ENCODE measurements at regions not wholly inside any gene's neighbourhood (a gene's known extent, or its start where the extent isn't known, plus 50 kb on each side); places are given as distances from the start of the nearest gene placed in this dataset.

GRCh38 chr13:50267917-50268316, 252.7 kb downstream of the KCNRG start:
- H3K4me1 ChIP-seq (ENCODE audit: control insufficient read depth in 1 of 2, insufficient read depth in 1 of 2, low read depth in 1 of 2, low read length in 1 of 2), result no peaks in the 10 kb centered on the region
- H3K36me3 ChIP-seq, result no peaks in the 10 kb centered on the region
- H3K4me3 ChIP-seq (ENCODE audit: low read depth in 1 of 2, low read length in 1 of 2), result no peak overlapping the region
- H3K27ac ChIP-seq, result no peak overlapping the region
- no peaks in the 10 kb centered on the region for H3K9me3 ChIP-seq
- no peak for TF ChIP-seq CTCF (IDR thresholded peaks at IDR 0.05)
- H3K27me3 ChIP-seq, result no peaks in the 10 kb centered on the region

- no peak overlapping the region for H3K4me3 ChIP-seq (ENCODE audit: low read depth in 1 of 2, low read length in 1 of 2)
- TF ChIP-seq CTCF (IDR thresholded peaks at IDR 0.05), result no peak
- H3K4me1 ChIP-seq (ENCODE audit: control insufficient read depth in 1 of 2, insufficient read depth in 1 of 2, low read depth in 1 of 2, low read length in 1 of 2), result no peaks in the 10 kb centered on the region
- H3K27me3 ChIP-seq, result no peaks in the 10 kb centered on the region
- H3K36me3 ChIP-seq, result no peaks in the 10 kb centered on the region
- no peak overlapping the region for H3K27ac ChIP-seq
- H3K9me3 ChIP-seq, result no peaks in the 10 kb centered on the region
These were observed 253.3 kb downstream of the KCNRG start for GRCh38 chr13:50268500-50268899.

GRCh38 chr13:50274181-50274580, 258.9 kb downstream of the KCNRG start:
- H3K9me3 ChIP-seq, result no peaks in the 10 kb centered on the region
- no peak overlapping the region for H3K27ac ChIP-seq
- no peak overlapping the region for H3K4me3 ChIP-seq (ENCODE audit: low read depth in 1 of 2, low read length in 1 of 2)
- no peaks in the 10 kb centered on the region for H3K4me1 ChIP-seq (ENCODE audit: control insufficient read depth in 1 of 2, insufficient read depth in 1 of 2, low read depth in 1 of 2, low read length in 1 of 2)
- no peaks in the 10 kb centered on the region for H3K27me3 ChIP-seq
- no peaks in the 10 kb centered on the region for H3K36me3 ChIP-seq
- TF ChIP-seq CTCF (IDR thresholded peaks at IDR 0.05), result no peak

GRCh38 chr13:50275392-50276063, 260.3 kb downstream of the KCNRG start:
- H3K9me3 ChIP-seq, result no peaks in the 10 kb centered on the region
- no peaks in the 10 kb centered on the region for H3K27me3 ChIP-seq
- H3K4me1 ChIP-seq (ENCODE audit: control insufficient read depth in 1 of 2, insufficient read depth in 1 of 2, low read depth in 1 of 2, low read length in 1 of 2), result no peaks in the 10 kb centered on the region
- H3K4me3 ChIP-seq (ENCODE audit: low read depth in 1 of 2, low read length in 1 of 2), result no peak overlapping the region
- H3K36me3 ChIP-seq, result no peaks in the 10 kb centered on the region
- H3K27ac ChIP-seq, result no peak overlapping the region
- TF ChIP-seq CTCF (IDR thresholded peaks at IDR 0.05), result no peak

- no peak for TF ChIP-seq CTCF (IDR thresholded peaks at IDR 0.05)
- Histone ChIP-seq H3K27me3 (no peaks in the 10 kb centered on the region), H3K9me3 (no peaks in the 10 kb centered on the region), H3K4me3 (ENCODE audit: low read depth in 1 of 2, low read length in 1 of 2) (no peak overlapping the region), H3K27ac (no peak overlapping the region), H3K4me1 (ENCODE audit: control insufficient read depth in 1 of 2, insufficient read depth in 1 of 2, low read depth in 1 of 2, low read length in 1 of 2) (no peaks in the 10 kb centered on the region), H3K36me3 (no peaks in the 10 kb centered on the region)
These were observed 261.3 kb downstream of the KCNRG start for GRCh38 chr13:50276550-50276949.
